HG02798 (cell line): ENCODE measurements at regions not wholly inside any gene's neighbourhood (a gene's known extent, or its start where the extent isn't known, plus 50 kb on each side); places are given as distances from the start of the nearest gene placed in this dataset.
"Not testable (repeated sequence)": the region's sequence is repeated elsewhere in the genome, so short reads cannot be mapped to it uniquely, and the experiment has no call there.

Experiments
- ATAC-seq: cut with Tn5 transposase; IDR thresholded peaks from one replicate; pipeline ENCODE4 v1.9.1; 2021; ENCODE audit warnings: mild to moderate bottlenecking; ENCODE audit not compliant: unreplicated experiment, poor library complexity

DNA sequence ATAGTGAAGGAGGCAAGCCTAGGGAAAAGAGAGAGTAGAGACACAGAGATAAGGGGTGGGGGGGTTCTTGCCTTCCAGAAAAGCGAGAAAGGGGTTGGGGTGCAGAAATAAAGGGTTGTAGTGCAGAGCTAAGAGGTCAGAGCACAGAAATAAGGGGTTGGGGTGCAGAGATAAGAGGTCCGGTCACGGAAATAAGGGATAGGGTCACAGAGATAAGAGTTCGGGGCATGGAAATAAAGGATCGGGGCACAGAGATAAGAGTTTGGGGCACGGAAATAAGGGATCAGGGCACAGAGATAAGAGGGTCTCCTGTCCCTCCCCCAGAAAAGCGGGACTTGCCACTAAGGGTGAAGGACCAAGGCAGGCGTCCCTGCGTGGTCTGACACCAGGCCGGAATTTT, 222.0 kb downstream of the OTOP1 start:
- ATAC-seq: not testable (repeated sequence)

DNA sequence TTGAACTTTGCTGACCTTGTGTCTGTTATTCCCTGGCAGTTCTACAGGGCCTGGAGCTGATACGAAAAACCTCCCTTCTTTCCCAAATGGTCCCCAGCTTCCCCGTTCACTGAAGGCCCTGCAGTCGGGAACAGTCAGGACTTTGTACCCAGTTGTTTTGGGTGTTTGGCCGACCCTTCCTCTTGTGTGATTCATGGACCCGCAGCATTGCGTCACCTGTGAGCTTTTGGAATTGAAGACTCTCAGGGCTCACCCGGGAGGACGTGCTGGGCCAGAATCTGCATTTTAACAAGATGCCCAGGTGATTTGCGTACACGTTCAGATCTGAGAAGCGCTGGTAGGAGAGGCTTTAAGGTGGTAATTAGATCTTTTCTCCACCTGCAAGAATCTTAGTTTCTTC, 220.4 kb downstream of the OTOP1 start:
- ATAC-seq: not testable (repeated sequence)

DNA sequence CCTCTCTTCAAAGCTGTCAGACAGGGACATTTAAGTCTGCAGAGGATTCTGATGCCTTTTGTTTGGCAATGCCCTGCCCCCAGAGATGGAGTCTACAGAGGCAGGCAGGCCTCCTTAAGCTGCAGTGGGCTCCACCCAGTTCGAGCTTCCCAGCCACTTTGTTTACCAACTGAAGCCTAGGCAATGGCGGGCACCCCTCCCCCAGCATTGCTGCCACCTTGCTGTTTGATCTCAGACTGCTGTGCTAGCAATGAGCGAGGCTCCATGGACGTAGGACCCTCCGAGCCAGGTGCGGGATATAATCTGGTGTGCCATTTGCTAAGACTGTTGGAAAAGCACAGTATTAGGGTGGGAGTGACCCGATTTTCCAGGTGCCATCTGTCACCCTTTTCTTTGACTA, 207.7 kb downstream of the OTOP1 start:
- ATAC-seq: not testable (repeated sequence)

DNA sequence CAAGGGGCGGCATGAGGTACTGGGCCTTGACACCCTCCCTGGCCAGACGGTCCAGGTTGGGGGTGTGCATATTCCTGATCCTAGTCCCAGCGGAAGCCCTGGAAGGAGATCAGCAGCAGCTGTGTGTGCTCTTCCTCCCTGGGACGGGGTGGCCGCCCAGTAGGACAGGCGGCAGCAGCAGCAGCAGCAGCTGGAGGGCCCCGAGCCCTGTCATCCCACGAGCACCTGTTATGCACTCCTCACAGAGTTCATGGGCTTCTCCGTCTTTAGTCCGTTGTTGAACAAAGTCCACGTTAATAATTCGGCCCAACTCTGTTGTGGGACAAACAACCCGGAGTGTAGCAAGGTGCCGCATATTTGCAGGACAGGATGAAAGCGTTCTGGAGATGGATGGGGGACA, 205.6 kb downstream of the OTOP1 start:
- ATAC-seq: not testable (repeated sequence)

DNA sequence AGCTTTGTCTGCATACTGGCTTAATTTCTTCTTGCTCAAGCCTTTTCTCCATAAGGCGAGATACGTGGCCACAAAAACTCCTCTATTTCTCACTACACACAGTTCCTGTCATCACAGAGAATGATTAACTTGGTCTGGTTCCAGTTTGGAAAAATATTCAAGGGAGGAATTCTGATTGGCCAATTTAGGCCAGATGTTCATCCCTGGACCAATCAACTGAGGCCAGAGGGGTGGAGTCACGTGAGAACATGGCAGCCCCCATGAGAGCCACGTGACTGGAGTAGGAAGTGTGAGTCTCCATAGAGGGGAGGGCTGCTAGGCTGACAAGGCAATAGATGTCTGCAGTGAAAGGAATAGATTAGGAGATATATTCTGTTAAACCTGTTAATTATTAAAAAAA, 200.0 kb downstream of the OTOP1 start:
- not testable (repeated sequence) for ATAC-seq

DNA sequence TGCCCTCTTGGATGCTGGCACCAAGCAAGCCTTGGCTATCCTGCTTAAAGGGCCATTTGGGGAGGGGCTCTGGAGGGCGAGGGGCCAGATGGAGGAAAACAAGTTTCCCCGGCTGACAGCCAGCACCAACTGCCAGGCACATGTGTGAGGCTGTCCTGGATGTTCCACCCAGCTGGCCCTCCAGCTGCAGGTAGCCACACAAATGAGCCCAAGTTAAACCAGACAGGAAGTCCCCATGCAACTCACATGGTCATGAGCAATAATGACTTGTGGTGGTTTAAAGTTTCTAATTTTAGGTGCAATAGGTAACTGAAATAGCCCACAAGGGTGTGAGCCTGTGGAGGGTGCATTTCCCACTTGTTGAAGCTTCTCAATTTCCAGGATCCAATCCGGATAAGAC, 198.0 kb downstream of the OTOP1 start:
- not testable (repeated sequence) for ATAC-seq

DNA sequence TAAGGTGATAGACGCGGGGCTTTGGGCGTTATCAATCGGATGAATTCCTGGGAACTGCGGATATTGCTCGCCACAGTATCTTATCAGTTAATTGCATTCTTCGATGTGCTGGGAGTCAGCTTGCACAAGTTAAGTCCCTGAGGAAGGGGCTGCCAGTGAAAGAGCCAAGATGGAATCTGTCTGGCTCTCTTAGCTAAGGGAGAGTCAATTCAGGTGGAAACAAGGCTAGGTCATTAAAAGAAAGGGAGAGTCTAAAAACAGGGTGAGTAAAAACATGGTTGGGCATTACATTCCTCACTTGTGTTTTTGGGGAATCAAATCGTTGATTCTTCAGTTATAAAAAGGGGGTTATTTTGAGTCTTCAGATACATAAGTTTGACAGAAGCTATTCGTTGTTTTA, 196.2 kb downstream of the OTOP1 start:
- ATAC-seq: not testable (repeated sequence)

DNA sequence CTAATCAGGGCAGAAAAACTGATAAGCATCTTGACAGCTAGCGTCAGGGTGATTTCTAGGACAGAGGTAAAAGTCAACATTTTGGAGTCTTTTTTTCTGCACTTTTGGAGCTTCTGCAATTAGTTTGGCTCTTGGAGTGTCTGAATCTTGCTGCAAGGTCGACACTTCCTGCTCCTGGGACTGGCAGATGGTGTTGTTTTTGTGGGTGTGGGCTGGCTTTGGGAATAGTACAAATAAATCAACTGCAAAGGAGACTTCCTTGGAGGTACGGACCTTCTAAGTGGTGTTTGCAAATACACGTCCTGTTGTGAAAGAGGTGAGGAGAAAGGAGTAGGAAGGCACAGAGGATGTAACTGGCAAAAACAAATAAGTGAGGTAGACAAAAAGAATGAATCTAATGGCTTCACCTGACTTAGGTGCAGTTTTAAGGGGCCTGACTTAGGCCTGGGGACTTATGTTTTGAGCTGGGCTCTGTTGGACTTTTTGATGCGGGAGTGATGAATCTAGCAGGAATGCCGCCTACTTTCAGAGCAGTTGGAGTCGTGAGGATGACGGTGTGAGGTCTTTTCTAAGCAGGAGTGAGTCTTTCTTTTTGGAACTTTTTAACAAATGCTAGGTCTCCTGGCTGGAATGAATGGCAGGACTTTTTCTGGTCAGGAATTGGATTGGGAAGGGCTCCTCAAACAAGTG, 195.1 kb downstream of the OTOP1 start:
- not testable (repeated sequence) for ATAC-seq

DNA sequence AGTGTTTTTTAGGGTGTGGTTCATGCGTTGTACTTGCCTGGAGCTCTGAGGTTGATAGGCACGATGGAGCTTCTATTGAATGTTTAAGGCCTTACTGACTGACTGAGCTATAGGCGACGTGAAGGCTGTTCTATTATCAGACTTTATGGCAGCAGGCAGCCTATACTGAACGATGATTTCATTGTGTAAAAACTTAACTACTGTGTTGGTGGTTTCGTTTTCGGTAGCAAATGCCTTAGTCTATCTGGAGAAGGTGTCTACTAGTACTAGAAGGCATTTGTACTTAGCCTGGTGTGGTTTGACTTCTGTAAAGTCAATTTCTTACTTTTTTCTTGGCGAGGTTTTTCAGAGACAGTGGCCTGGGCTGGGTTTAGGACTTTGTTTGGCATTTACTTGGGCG, 194.4 kb downstream of the OTOP1 start:
- not testable (repeated sequence) for ATAC-seq

DNA sequence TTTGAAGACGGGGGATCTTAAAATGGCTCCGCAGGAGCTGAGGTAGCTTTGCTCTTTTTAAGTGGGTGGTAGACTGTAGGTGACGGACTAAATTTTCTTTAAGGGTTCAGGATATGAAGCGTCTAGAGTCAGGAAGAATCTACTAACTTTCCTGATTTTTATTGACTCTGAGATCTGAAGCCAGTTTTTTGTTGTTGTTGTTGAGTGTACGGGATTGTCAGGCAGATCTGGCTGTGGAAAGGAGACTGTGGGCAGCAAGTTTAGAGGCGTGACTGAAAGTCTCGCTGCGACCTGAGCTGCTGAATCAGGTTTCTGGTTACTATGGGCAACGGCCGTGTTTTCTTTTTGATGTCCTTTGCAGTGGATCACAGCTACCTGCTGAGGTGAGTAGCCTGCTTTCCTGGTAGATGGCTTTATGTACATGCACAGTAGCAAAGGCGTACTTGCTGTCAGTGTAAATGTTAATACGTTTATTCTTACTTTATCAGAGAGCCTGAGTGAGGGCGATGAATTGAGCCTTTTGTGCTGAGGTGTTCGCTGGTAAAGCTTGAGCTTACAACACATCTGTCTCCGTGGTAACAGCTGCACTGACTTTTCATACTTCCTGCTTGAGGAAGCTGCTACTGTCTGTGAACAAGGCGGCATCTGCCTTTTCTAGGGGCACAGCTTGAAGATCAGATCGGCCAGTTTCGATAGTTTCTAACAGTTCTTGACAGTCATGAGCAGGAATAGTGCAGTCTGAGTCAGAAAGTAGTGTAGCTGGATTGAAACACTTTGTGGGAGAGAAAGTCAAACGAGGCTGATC, 193.7 kb downstream of the OTOP1 start:
- ATAC-seq: not testable (repeated sequence)

DNA sequence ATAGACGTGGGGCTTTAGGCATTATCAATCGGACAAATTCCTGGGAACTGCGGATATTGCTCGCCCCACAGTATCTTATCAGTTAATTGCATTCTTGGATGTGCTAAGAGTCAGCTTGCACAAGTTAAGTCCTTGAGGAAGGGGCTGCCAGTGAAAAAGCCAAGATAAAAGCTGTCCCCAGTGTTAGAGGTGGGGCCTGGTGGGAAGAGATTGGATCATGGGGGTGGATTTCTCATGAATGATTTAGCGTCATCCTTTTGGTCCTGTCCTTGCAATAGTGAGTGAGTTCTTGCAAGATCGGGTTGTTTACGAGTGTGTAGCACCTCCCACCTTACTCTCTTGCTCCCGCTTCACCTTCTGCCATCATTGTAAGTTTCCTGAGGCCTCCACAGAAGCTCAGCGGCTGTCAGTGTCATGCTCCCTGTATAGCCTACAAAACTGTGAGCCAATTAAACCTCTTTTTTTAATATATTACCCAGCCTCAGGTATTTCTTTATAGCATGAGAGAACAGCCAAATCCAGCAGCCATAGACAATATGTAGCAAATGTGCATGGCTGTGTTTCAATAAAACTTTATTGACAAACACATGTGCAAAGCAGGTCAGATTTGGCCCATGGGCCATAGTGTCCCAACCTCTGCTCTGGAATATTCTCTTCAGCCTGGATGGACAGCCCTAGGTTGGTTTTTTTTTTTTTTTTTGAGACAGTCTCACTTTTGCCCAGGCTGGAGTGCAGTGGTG, 189.2 kb downstream of the OTOP1 start:
- ATAC-seq: not testable (repeated sequence)

DNA sequence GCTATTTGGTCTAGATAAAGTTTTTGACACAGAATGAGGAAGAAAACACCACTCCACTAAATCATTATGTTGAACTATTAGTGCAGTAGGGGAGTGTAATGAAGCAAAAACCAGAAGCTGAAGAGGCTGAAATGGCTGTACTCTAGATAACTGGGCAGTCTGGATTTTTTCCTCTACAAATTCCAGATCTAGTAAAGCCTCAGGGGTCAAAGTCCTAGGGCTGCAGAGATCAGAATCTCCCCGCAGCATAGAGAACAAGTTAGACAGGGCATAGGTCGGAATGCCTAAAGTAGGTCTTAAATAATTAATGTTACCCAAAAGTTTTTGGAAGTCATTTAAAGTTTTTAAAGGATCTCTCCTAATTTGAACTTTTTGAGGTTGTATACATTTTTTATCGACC, 180.9 kb downstream of the OTOP1 start:
- ATAC-seq: not testable (repeated sequence)

DNA sequence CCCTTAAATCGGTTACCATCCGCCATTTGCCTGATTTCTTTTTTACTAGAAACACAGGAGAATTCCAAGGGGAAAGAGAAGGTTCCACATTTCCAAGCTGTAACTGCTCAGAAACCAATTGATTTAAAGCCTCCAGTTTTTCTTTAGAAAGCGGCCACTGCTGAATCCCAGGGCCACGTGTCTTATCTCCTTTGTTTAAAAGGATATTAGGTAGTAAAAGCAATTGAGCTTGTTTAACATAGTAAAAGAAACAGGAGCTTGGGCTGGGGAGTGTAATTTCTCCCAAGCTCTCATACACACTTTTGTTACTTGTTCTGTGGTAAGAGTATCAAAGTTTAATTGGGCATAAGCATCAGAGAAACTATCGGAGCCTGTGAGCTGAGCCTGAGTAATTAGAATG, 180.0 kb downstream of the OTOP1 start:
- ATAC-seq: not testable (repeated sequence)

DNA sequence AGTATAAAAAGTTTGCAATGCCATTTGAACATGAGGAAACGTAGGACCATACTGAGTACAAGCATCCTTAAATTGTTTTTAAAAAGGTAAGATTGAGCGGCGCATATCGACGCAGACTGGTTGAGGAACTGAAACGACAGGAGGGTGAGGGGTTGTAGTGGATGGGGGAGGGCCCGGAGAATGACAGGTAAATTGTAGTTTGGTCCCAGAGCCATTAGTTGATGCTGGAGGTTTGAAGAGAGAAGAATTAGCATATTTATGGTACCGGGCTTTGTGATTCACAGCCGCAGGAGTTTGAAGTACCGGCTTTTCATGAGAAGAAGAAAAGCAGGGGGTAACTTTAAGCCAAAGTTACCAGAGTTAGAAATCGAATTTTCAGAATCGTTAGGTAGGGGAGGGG, 179.5 kb downstream of the OTOP1 start:
- ATAC-seq: not testable (repeated sequence)

DNA sequence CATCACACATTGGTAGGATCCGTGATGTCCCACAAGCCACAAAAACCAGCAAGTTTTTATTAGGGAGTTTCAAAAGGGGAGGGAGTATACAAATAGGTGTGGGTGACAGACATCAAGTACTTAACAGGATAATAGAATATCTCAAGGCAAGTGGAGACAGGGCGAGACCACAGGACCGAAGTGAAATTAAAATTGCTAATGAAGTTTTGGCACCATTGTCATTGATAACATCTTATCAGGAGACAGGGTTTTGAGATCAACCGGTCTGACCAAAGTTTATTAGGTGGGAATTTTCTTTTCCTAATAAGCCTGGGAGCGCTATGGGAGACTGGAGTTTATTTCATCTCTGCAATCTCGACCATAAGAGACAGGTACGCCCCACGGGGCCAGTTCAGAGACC, 178.5 kb downstream of the OTOP1 start:
- not testable (repeated sequence) for ATAC-seq

DNA sequence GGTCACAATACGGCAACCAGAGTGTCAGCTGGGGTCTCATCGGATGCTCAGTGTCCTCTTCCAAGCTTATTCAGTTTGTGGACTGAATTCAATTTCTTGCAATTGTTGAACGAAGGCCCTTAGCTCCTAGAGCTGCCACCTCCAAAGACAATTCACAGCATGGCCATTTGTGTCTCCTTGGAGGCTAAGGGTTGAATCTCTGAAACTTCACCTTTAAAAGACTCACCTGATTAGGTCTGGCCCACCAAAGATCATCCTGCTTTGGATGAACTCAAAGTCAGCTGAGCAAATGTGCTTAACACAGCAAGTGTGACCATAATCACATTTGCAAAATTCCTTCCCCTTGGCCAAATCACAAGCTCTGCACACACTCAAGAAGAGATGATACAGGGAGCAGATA, 175.9 kb downstream of the OTOP1 start:
- ATAC-seq: not testable (repeated sequence)

DNA sequence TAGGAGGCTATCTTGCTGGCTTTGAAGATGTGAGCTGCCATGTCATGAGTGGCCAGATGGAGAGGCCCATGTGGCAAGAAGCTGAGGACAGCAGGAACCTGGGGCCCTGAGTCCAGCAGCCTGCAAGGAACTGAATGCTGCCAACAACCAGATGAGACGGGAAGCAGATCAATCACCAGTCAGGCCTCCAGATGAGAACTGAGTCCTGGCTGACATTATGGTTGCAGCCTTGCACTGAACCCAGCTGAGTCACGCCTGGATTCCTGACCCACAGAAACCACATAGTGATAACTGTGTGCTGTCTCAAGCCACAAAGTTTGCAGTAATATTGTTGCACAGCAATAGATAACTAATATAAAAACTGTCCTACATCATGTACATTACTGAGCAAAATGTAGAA, 173.8 kb downstream of the OTOP1 start:
- not testable (repeated sequence) for ATAC-seq

DNA sequence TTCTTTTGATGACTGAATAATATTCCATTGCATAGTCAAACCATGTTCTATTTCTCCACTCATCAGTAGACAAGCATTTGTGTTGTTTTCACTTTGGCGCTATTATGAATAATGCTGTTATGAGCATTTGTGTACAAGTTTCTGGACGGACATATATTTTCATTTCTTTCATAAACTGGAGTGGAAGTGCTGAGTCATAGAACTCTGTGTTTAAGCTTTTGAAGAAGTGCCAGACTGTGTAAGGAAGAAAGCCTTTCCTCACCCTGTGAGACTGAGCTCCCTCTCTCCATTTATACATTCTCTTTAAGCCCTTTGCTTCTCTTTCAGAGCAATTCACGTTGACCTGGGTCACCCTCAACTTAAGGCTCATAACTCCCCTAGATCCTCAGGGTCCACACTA, 169.5 kb downstream of the OTOP1 start:
- not testable (repeated sequence) for ATAC-seq

DNA sequence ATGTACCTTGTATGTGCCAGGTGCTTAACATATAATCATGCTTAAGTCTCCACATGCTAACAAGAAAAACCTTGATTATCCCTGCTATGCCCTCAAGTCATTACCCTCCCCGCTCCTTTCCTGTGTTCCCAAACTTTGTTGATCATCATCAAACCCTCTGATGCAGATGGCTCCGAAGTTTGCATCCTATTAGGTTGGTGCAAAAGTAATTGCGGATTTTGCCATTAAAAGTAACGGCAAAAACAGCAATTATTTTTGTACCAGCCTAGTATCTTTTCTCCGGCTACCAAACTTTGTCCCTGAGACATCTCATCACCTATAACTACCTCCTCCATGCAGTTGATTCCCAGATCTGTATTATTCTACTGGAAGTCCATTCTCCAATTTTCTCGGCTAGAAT, 142.6 kb downstream of the OTOP1 start:
- not testable (repeated sequence) for ATAC-seq

DNA sequence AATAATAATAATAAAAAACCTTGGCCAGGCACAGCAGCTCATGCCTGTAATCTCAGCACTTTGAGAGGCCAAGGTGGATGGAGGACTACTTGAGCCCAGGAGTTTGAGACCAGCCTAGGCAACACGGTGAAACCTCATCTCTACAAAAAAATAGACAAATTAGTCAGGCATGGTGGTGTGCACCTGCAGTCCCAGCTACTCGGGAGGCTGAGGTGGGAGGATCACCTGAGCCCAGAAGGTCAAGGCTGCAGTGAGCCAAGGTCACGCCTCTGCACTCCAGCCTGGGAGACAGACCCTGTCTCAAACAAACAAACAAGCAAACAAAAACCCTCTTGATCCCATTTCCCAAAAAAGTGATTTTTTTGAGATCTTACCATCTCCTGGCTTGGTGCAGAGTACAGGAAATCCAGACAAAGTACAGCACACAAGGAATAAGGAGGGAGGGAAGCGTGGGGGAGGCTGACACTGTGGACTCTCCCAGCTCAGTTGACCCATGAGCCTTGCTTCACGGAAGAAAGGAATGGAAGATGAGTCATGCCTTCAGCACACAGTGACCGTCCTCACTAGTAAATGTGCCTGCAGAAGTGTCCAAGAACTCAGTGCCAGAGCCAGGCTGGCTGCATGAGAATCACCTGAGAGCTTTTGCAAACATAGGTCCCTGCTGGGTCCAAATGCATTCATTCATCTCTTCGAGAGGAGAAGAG, 136.9 kb downstream of the OTOP1 start:
- ATAC-seq: not testable (repeated sequence)
